ENCODE measurements at regions not wholly inside any gene's neighbourhood (a gene's known extent, or its start where the extent isn't known, plus 50 kb on each side); places are given as distances from the start of the nearest gene placed in this dataset.

DNA sequence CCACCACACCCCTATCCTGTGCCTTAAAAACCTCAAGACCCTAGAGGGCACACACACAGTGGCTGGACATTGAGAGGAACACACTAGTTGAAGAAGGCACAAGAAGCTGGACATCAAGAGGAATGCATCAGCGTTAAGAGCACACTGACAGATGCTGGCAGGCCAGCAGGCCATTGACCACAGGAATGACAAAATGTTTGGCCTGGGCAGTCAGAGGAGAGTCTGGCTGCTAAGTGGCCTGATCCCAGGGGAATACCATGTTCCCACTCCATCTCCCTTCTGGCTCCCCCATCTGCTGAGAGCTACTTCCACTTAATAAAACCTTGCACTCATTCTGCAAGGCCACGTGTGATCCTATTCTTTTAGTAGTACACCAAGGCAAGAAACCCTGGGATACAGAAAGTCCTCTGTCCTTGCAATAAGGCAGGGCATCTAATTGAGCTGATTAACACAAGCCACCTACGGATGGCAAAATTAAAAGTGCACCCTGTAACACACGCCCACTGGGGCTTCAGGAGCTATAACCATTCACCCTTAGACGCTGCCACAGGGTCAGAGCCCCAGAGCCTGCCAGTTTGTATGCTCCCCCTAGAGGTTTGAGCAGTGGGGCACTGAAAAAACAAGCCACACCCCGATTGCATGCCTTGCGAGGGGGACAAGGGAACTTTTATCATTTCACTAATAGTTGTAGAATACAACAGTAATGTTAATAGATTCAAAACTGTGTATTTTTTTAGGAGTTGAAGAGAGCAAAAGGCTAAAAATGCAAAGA, 1216.1 kb upstream of the NCAM2 start:
- no peak for DNase-seq (ENCODE audit: low spot score in 2 of 2)
- intact Hi-C loops (cut with DNase I), result no loop called here
- no peaks in the 10 kb centered on the region for H3K36me3 ChIP-seq
- H3K4me3 ChIP-seq, result no peak overlapping the region
- no peaks in the 10 kb centered on the region for H3K27me3 ChIP-seq
- H3K9me3 ChIP-seq, result peaks cover 0 to 9% of the 10 kb centered on the region in 2 donors
- TF ChIP-seq, protein P1, sequence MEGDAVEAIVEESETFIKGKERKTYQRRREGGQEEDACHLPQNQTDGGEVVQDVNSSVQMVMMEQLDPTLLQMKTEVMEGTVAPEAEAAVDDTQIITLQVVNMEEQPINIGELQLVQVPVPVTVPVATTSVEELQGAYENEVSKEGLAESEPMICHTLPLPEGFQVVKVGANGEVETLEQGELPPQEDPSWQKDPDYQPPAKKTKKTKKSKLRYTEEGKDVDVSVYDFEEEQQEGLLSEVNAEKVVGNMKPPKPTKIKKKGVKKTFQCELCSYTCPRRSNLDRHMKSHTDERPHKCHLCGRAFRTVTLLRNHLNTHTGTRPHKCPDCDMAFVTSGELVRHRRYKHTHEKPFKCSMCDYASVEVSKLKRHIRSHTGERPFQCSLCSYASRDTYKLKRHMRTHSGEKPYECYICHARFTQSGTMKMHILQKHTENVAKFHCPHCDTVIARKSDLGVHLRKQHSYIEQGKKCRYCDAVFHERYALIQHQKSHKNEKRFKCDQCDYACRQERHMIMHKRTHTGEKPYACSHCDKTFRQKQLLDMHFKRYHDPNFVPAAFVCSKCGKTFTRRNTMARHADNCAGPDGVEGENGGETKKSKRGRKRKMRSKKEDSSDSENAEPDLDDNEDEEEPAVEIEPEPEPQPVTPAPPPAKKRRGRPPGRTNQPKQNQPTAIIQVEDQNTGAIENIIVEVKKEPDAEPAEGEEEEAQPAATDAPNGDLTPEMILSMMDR (IDR thresholded peaks at IDR 0.05), result no peak
- no peak overlapping the region for H3K27ac ChIP-seq
- H3K4me1 ChIP-seq, result no peaks in the 10 kb centered on the region

GRCh38 chr21:19785941-19786340, 1212.3 kb upstream of the NCAM2 start:
- H3K36me3 ChIP-seq, result no peaks in the 10 kb centered on the region
- no peaks in the 10 kb centered on the region for H3K4me1 ChIP-seq
- H3K4me3 ChIP-seq, result no peak overlapping the region
- H3K27me3 ChIP-seq, result no peaks in the 10 kb centered on the region
- no peaks in the 10 kb centered on the region for H3K9me3 ChIP-seq
- no peak overlapping the region for H3K27ac ChIP-seq
- DNase-seq (ENCODE audit: low spot score in 2 of 2), result no peak
- intact Hi-C loops (cut with DNase I), result no loop called here
- TF ChIP-seq, protein P1 (IDR thresholded peaks at IDR 0.05), result no peak

- TF ChIP-seq, protein P1 (IDR thresholded peaks at IDR 0.05), result no peak
- DNase-seq (ENCODE audit: low spot score in 2 of 2), result no peak
- no peaks in the 10 kb centered on the region for H3K4me1 ChIP-seq
- H3K36me3 ChIP-seq, result no peaks in the 10 kb centered on the region
- H3K27me3 ChIP-seq, result no peaks in the 10 kb centered on the region
- H3K27ac ChIP-seq, result no peak overlapping the region
- intact Hi-C loops (cut with DNase I), result no loop called here
- H3K4me3 ChIP-seq, result no peak overlapping the region
- no peaks in the 10 kb centered on the region for H3K9me3 ChIP-seq
Measured at GRCh38 chr21:19792004-19792403, 1206.2 kb upstream of the NCAM2 start.

DNA sequence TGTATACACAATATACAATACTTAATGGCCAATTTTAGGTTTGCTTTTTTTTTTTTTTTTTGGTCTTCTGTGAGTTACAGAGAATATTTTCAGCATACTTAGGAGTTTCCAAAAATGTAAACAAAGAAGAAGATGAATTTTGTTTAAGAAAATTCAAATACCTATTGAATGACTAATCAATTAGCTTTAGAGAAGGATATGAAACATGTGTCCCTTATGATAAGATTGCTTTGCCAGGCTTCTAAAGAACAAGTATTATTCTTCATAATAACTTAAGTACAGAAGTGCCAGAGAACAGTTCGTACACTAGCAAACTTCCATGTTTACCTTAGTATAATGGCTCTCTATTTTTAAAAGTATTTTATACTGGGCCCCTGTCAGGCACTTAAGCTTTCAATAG, 1191.0 kb upstream of the NCAM2 start:
- intact Hi-C loops (cut with DNase I), result no loop called here

GRCh38 chr21:19810779-19811178, 1187.4 kb upstream of the NCAM2 start:
- Histone ChIP-seq H3K27ac (no peak overlapping the region), H3K4me1 (no peaks in the 10 kb centered on the region), H3K9me3 (no peaks in the 10 kb centered on the region), H3K36me3 (no peaks in the 10 kb centered on the region), H3K4me3 (no peak overlapping the region), H3K27me3 (no peaks in the 10 kb centered on the region)
- intact Hi-C loops (cut with DNase I), result no loop called here
- no peak for DNase-seq (ENCODE audit: low spot score in 2 of 2)
- TF ChIP-seq, protein P1 (IDR thresholded peaks at IDR 0.05), result no peak

More for the DNA sequence above, 1191.0 kb upstream of the NCAM2 start:
- H3K4me3 ChIP-seq, result no peak overlapping the region
- H3K27me3 ChIP-seq, result no peaks in the 10 kb centered on the region
- H3K27ac ChIP-seq, result no peak overlapping the region
- H3K9me3 ChIP-seq, result no peaks in the 10 kb centered on the region
- DNase-seq (ENCODE audit: low spot score in 2 of 2), result no peak
- no peaks in the 10 kb centered on the region for H3K4me1 ChIP-seq
- no peaks in the 10 kb centered on the region for H3K36me3 ChIP-seq
- TF ChIP-seq, protein P1 (IDR thresholded peaks at IDR 0.05), result no peak
